HG03439 (cell line): ENCODE measurements at regions not wholly inside any gene's neighbourhood (a gene's known extent, or its start where the extent isn't known, plus 50 kb on each side); places are given as distances from the start of the nearest gene placed in this dataset.
"Not testable (repeated sequence)": the region's sequence is repeated elsewhere in the genome, so short reads cannot be mapped to it uniquely, and the experiment has no call there.

Experiments used
- ATAC-seq: cut with Tn5 transposase; IDR thresholded peaks from one replicate; pipeline ENCODE4 v1.9.1; 2021; ENCODE audit warnings: mild to moderate bottlenecking, moderate library complexity; ENCODE audit not compliant: unreplicated experiment

- no peak for ATAC-seq
These were observed 236.8 kb upstream of the GBE1 start for GRCh38 chr3:81998139-81998755.

GRCh38 chr3:81997390-81997789, 235.9 kb upstream of the GBE1 start:
- no peak for ATAC-seq

GRCh38 chr3:81995329-81995728, 233.9 kb upstream of the GBE1 start:
- no peak for ATAC-seq

GRCh38 chr3:81989758-81990157, 228.3 kb upstream of the GBE1 start:
- ATAC-seq: no peak

- no peak for ATAC-seq
These were observed 227.8 kb upstream of the GBE1 start for GRCh38 chr3:81989274-81989673.

- ATAC-seq: not testable (repeated sequence)
These were observed 226.0 kb upstream of the GBE1 start for GRCh38 chr3:81987412-81987811.

GRCh38 chr3:81985996-81986723, 224.7 kb upstream of the GBE1 start:
- no peak for ATAC-seq

GRCh38 chr3:81983382-81983781, 221.9 kb upstream of the GBE1 start:
- ATAC-seq: no peak

- ATAC-seq: no peak
These were observed 219.4 kb upstream of the GBE1 start for GRCh38 chr3:81980596-81981494.

GRCh38 chr3:81974751-81975150, 213.3 kb upstream of the GBE1 start:
- ATAC-seq: no peak

- ATAC-seq: no peak
These were observed 207.2 kb upstream of the GBE1 start for GRCh38 chr3:81968658-81969057.

- ATAC-seq: no peak
These were observed 205.9 kb upstream of the GBE1 start for GRCh38 chr3:81967393-81967792.

GRCh38 chr3:81965696-81966095, 204.3 kb upstream of the GBE1 start:
- no peak for ATAC-seq

GRCh38 chr3:81962396-81962795, 201.0 kb upstream of the GBE1 start:
- ATAC-seq: no peak

GRCh38 chr3:81958972-81959640, 197.7 kb upstream of the GBE1 start:
- ATAC-seq: no peak

GRCh38 chr3:81955878-81956277, 194.4 kb upstream of the GBE1 start:
- ATAC-seq: no peak

GRCh38 chr3:81953111-81953510, 191.7 kb upstream of the GBE1 start:
- no peak for ATAC-seq

GRCh38 chr3:81952141-81952540, 190.7 kb upstream of the GBE1 start:
- ATAC-seq: no peak

- no peak for ATAC-seq
These were observed 190.2 kb upstream of the GBE1 start for GRCh38 chr3:81951636-81952035.

- no peak for ATAC-seq
These were observed 189.7 kb upstream of the GBE1 start for GRCh38 chr3:81951106-81951505.

- ATAC-seq: no peak
These were observed 185.9 kb upstream of the GBE1 start for GRCh38 chr3:81947359-81947758.
